GM21723 (cell line): ENCODE measurements at regions not wholly inside any gene's neighbourhood (a gene's known extent, or its start where the extent isn't known, plus 50 kb on each side); places are given as distances from the start of the nearest gene placed in this dataset.
"Not testable (repeated sequence)": the region's sequence is repeated elsewhere in the genome, so short reads cannot be mapped to it uniquely, and the experiment has no call there.

Experiments used
- ATAC-seq: cut with Tn5 transposase; IDR thresholded peaks from one replicate; pipeline ENCODE4 v1.9.1; 2021; ENCODE audit warnings: mild to moderate bottlenecking, moderate library complexity; ENCODE audit not compliant: unreplicated experiment

GRCh38 chr3:144431134-144431533, 459.5 kb downstream of the DIPK2A start:
- peak; percentile 66 for ATAC-seq

- ATAC-seq = no peak
These were observed 461.4 kb downstream of the DIPK2A start for GRCh38 chr3:144433006-144433405.

GRCh38 chr3:144437989-144438388, 466.4 kb downstream of the DIPK2A start:
- peak; percentile 59 for ATAC-seq

- no peak for ATAC-seq
These were observed 472.4 kb downstream of the DIPK2A start for GRCh38 chr3:144444061-144444460.

GRCh38 chr3:144444546-144444945, 472.9 kb downstream of the DIPK2A start:
- no peak for ATAC-seq

GRCh38 chr3:144455841-144456440, 484.3 kb downstream of the DIPK2A start:
- ATAC-seq = no peak

- no peak for ATAC-seq
These were observed 486.1 kb downstream of the DIPK2A start for GRCh38 chr3:144457758-144458157.

- no peak for ATAC-seq
These were observed 486.7 kb downstream of the DIPK2A start for GRCh38 chr3:144458283-144458682.

GRCh38 chr3:144462337-144462736, 490.7 kb downstream of the DIPK2A start:
- ATAC-seq = no peak

GRCh38 chr3:144463911-144464310, 492.3 kb downstream of the DIPK2A start:
- no peak for ATAC-seq

GRCh38 chr3:144466114-144466513, 494.5 kb downstream of the DIPK2A start:
- no peak for ATAC-seq

GRCh38 chr3:144466540-144466939, 494.9 kb downstream of the DIPK2A start:
- no peak for ATAC-seq

- ATAC-seq = no peak
These were observed 499.0 kb downstream of the DIPK2A start for GRCh38 chr3:144470666-144471065.

- no peak for ATAC-seq
These were observed 506.0 kb downstream of the DIPK2A start for GRCh38 chr3:144477593-144477992.

- no peak for ATAC-seq
These were observed 508.8 kb downstream of the DIPK2A start for GRCh38 chr3:144480416-144480919.

- ATAC-seq = no peak
These were observed 511.3 kb downstream of the DIPK2A start for GRCh38 chr3:144482876-144483275.

GRCh38 chr3:144487011-144487410, 515.4 kb downstream of the DIPK2A start:
- ATAC-seq = no peak

- ATAC-seq = no peak
These were observed 517.3 kb downstream of the DIPK2A start for GRCh38 chr3:144488927-144489326.

- no peak for ATAC-seq
These were observed 519.7 kb downstream of the DIPK2A start for GRCh38 chr3:144491333-144491732.

GRCh38 chr3:144494651-144495050, 523.0 kb downstream of the DIPK2A start:
- ATAC-seq = not testable (repeated sequence)

- no peak for ATAC-seq
These were observed 524.7 kb downstream of the DIPK2A start for GRCh38 chr3:144496141-144496835.

GRCh38 chr3:144497452-144497851, 525.8 kb downstream of the DIPK2A start:
- ATAC-seq = no peak
